ENCODE measurements at regions not wholly inside any gene's neighbourhood (a gene's known extent, or its start where the extent isn't known, plus 50 kb on each side); places are given as distances from the start of the nearest gene placed in this dataset.

DNA sequence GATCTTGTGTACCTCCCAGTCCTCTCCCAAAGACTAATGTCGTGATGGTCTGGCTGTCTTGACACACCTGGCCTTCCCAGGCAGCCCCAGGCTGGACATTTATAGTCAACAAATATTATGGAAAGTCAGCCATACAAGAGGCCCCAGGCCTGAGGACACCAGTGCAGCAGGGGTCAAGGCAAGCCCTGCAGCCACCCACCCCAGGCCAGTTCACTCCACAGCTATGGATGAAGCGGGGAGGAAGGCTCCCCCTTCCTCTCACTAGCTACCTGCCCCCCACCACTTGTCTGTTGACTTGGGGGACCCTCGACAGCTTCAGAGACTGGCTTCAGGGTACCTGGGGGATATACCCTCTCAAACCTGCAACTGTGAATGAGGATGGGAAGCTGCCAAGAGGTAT, 132.1 kb downstream of the MRPL14 start:
- Histone ChIP-seq H3K4me3 (ENCODE audit: low read depth, low read length) (no peak overlapping the region), H3K27me3 (ENCODE audit: control insufficient read depth, insufficient read depth, low read length) (no peaks in the 10 kb centered on the region), H3K36me3 (ENCODE audit: control insufficient read depth, insufficient read depth, low read length) (no peaks in the 10 kb centered on the region)
- TF ChIP-seq CTCF (IDR thresholded peaks at IDR 0.05; ENCODE audit: insufficient read depth, low read length, poor library complexity, severe bottlenecking) = no peak
- DNase-seq (ENCODE audit: low read depth) = no peak

GRCh38 chr6:43993881-43994523, 133.2 kb downstream of the MRPL14 start:
- H3K4me3 ChIP-seq (ENCODE audit: low read depth, low read length) = no peak overlapping the region
- H3K27me3 ChIP-seq (ENCODE audit: control insufficient read depth, insufficient read depth, low read length) = no peaks in the 10 kb centered on the region
- TF ChIP-seq CTCF (IDR thresholded peaks at IDR 0.05; ENCODE audit: insufficient read depth, low read length, poor library complexity, severe bottlenecking) = no peak
- no peak for DNase-seq (ENCODE audit: low read depth)
- no peaks in the 10 kb centered on the region for H3K36me3 ChIP-seq (ENCODE audit: control insufficient read depth, insufficient read depth, low read length)

GRCh38 chr6:43992783-43993644, 134.2 kb downstream of the MRPL14 start:
- no peaks in the 10 kb centered on the region for H3K36me3 ChIP-seq (ENCODE audit: control insufficient read depth, insufficient read depth, low read length)
- no peak overlapping the region for H3K4me3 ChIP-seq (ENCODE audit: low read depth, low read length)
- no peaks in the 10 kb centered on the region for H3K27me3 ChIP-seq (ENCODE audit: control insufficient read depth, insufficient read depth, low read length)
- DNase-seq (ENCODE audit: low read depth) = no peak
- TF ChIP-seq CTCF (IDR thresholded peaks at IDR 0.05; ENCODE audit: insufficient read depth, low read length, poor library complexity, severe bottlenecking) = no peak

GRCh38 chr6:43992126-43992663, 135.1 kb downstream of the MRPL14 start:
- no peaks in the 10 kb centered on the region for H3K27me3 ChIP-seq (ENCODE audit: control insufficient read depth, insufficient read depth, low read length)
- no peak for TF ChIP-seq CTCF (IDR thresholded peaks at IDR 0.05; ENCODE audit: insufficient read depth, low read length, poor library complexity, severe bottlenecking)
- no peak overlapping the region for H3K4me3 ChIP-seq (ENCODE audit: low read depth, low read length)
- DNase-seq (ENCODE audit: low read depth) = no peak
- H3K36me3 ChIP-seq (ENCODE audit: control insufficient read depth, insufficient read depth, low read length) = no peaks in the 10 kb centered on the region

DNA sequence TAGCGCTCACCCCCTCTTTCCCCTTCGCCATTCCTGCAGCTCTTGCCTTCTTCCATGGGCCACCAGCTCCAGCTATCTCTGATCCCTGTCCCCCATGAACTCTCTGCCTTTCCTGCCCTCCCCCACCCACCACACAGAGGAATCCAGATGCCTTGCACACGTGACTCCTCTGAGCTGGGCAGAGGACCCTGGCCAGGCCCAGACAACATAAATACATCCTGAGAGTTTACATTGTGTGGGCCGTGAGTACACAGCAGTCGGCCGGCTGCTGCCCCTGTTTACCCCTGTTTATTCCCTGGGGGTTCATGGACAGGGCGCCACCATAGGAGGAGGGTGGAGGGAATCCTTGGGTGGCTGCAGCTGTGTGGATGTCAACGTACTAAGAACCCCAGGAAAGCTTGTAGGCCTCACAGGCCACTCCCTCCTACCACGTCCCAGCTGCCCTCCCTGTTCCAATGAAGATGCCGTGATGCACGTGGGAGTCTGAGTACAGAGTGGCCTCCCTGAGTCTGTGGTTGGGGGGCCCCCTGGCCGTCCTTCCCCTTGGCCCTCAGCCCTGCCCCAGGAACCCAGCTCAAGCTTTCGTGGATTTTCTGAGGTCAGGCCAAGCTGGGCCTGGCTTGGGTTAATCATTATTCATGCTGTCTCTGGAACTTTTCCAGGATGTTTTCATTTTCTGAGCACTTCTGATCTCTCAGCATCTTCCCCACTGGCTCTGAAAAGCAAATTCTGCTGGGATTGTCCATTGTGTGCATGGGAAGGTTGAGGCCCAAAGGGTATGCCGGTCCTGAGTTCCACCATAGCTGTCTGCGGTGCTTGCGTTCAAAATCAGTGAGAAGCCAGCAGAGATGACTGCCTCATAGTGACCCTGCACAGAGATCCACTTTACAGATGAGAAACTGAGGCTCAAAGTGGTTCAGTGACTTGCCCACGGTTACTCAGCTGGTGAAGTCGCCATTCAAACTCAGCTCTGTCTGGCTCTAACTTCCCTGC, 136.3 kb downstream of the MRPL14 start:
- DNase-seq (ENCODE audit: low read depth) = no peak
- H3K36me3 ChIP-seq (ENCODE audit: control insufficient read depth, insufficient read depth, low read length) = no peaks in the 10 kb centered on the region
- H3K27me3 ChIP-seq (ENCODE audit: control insufficient read depth, insufficient read depth, low read length) = peaks cover 2% of the 10 kb centered on the region
- no peak overlapping the region for H3K4me3 ChIP-seq (ENCODE audit: low read depth, low read length)
- no peak for TF ChIP-seq CTCF (IDR thresholded peaks at IDR 0.05; ENCODE audit: insufficient read depth, low read length, poor library complexity, severe bottlenecking)
